HEK293T (cell line): ENCODE measurements at regions not wholly inside any gene's neighbourhood (a gene's known extent, or its start where the extent isn't known, plus 50 kb on each side); places are given as distances from the start of the nearest gene placed in this dataset.

Experiments used
- CTCF ChIA-PET: fragments of 350-600 bp; formaldehyde crosslinking; extraction: SDS; loops from one replicate; lab custom pipeline; 2021; ENCODE audit warnings: antibody characterized with exemption, inconsistent platforms; lab: Yijun Ruan, JAX
- POLR2A ChIA-PET: fragments of 350-600 bp; formaldehyde crosslinking; extraction: SDS; loops from one replicate; lab custom pipeline; 2020; ENCODE audit warnings: antibody characterized with exemption, inconsistent platforms; lab: Yijun Ruan, JAX
- DNase-seq: peaks from one replicate; pipeline ENCODE4 v3.0.0; 2012; ENCODE audit warnings: mixed read lengths; ENCODE audit errors: extremely low spot score
- ARNT ChIP-seq: fragments of 450-650 bp; IDR thresholded peaks from 2 replicates; pipeline ENCODE4 v1.6.1; 2017; ENCODE audit warnings: mild to moderate bottlenecking
- BHLHE40 ChIP-seq: fragments of 450-650 bp; IDR thresholded peaks from 2 replicates; pipeline ENCODE4 v1.6.1; 2016; ENCODE audit warnings: mild to moderate bottlenecking, moderate library complexity, borderline replicate concordance
- CTBP1 ChIP-seq: fragments of 450-650 bp; IDR thresholded peaks from 2 replicates; pipeline ENCODE4 v1.6.1; 2016; ENCODE audit warnings: borderline replicate concordance
- ELF4 ChIP-seq: fragments of 450-650 bp; IDR thresholded peaks from 2 replicates; pipeline ENCODE4 v1.6.1; 2017; ENCODE audit warnings: antibody characterized with exemption
- FOXA1 ChIP-seq: fragments of 450-650 bp; IDR thresholded peaks from 2 replicates; pipeline ENCODE4 v1.6.1; 2016; ENCODE audit warnings: mild to moderate bottlenecking
- FOXK2 ChIP-seq: fragments of 450-650 bp; IDR thresholded peaks from 2 replicates; pipeline ENCODE4 v1.6.1; 2016; ENCODE audit warnings: mild to moderate bottlenecking
- FOXM1 ChIP-seq: fragments of 450-650 bp; IDR thresholded peaks from 2 replicates; pipeline ENCODE4 v1.6.1; 2017; ENCODE audit warnings: mild to moderate bottlenecking, borderline replicate concordance
- HDGF ChIP-seq: fragments of 450-650 bp; IDR thresholded peaks from 2 replicates; pipeline ENCODE4 v1.6.1; 2017; ENCODE audit warnings: antibody characterized with exemption, borderline replicate concordance
- L3MBTL2 ChIP-seq: fragments of 450-650 bp; conservative IDR thresholded peaks from 2 replicates; pipeline ENCODE4 v1.6.1; 2016; ENCODE audit warnings: mild to moderate bottlenecking
- LEF1 ChIP-seq: fragments of 450-650 bp; IDR thresholded peaks from 2 replicates; pipeline ENCODE4 v1.6.1; 2017; ENCODE audit warnings: mild to moderate bottlenecking, borderline replicate concordance
- NFRKB ChIP-seq: fragments of 450-650 bp; IDR thresholded peaks from 2 replicates; pipeline ENCODE4 v1.6.1; 2016; ENCODE audit warnings: mild to moderate bottlenecking, moderate library complexity
- SP1 ChIP-seq: fragments of 450-650 bp; IDR thresholded peaks from 2 replicates; pipeline ENCODE4 v1.6.1; 2017
- SUZ12 ChIP-seq: fragments of 450-650 bp; IDR thresholded peaks from 2 replicates; pipeline ENCODE4 v1.6.1; 2016; ENCODE audit warnings: mild to moderate bottlenecking
- TARDBP ChIP-seq: fragments of 450-650 bp; IDR thresholded peaks from 2 replicates; pipeline ENCODE4 v1.6.1; 2016
- ZNF384 ChIP-seq: fragments of 450-650 bp; IDR thresholded peaks from 2 replicates; pipeline ENCODE4 v1.6.1; 2016
- TF ChIP-seq, protein P1 (sequence below): fragments of 450-650 bp; IDR thresholded peaks from 2 replicates; pipeline ENCODE4 v1.6.1; 2016

DNA sequence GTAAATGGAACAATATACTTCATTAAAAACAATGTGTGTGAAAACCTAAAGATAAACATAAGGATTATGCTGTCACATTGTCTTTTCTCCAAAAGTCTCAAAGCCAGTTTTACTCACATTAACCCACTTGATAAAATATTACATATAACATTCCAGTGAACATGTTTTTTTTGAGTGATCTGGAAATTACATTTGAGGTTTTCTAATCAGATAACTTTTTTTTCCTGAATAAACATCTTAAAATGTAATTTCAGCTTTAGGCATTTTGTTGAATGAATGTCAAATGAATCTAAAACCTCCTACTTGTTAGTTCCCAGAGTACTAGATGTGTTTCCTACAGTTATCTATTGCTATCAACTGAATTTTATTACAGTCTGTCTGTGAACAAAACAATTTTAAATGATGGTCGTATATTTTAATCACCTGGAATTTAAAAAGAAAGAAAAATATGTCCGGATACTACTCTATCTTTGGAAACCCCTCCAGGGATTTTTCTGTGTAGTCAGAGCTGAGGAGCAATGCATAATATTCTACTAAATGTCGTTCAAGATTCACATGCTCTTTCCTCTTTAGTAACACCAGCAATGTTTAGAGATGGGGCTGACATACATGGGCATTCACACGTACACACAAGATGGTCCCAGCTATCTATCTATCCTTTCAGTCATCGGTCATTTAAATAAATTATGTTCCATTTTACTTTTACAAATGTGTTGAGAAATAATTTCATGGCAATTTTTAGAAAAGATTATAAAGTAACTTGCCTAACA is 283.9 kb downstream of the KLF12 start:
- CTCF ChIA-PET = interaction anchor here (0.6 to 1.1 kb wide), 5 partner anchors 9 to 613 kb away, joined by 3 to 4 read pairs (median 3); no protein-coding TSS in a partner anchor
- POLR2A ChIA-PET = no interaction called here
- TF ChIP-seq BHLHE40 = no peak
- TF ChIP-seq, protein P1, sequence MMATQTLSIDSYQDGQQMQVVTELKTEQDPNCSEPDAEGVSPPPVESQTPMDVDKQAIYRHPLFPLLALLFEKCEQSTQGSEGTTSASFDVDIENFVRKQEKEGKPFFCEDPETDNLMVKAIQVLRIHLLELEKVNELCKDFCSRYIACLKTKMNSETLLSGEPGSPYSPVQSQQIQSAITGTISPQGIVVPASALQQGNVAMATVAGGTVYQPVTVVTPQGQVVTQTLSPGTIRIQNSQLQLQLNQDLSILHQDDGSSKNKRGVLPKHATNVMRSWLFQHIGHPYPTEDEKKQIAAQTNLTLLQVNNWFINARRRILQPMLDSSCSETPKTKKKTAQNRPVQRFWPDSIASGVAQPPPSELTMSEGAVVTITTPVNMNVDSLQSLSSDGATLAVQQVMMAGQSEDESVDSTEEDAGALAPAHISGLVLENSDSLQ = peak; percentile 30; the same call in 1 of the 2 replicates
- no peak for DNase-seq

DNA sequence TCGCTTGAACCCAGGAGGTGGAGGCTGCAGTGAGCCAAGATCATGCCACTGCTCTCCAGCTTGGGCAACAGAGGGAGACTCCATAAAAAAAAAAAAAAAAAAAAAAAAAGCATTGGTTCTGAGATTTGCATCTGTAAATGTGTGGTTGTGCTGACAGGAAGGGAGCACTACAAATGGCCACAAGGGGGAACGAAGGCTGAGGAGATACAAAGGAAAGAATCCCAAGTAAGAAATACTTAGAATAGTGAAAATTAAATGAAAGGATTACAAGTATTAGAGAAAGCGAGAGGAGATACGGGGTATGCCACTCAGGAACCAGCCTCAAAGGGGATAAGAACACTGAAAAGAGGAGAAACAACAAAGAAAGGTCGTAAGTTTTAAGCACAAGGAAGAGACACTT is 284.9 kb downstream of the KLF12 start:
- CTCF ChIA-PET = interaction anchor here (0.7 to 1.8 kb wide), 6 partner anchors 13 to 442 kb away, joined by 3 to 13 read pairs (median 6); no protein-coding TSS in a partner anchor
- peak; percentile 66 for DNase-seq
- TF ChIP-seq, protein P1 = 0 out of 2 replicates have a peak, but pooled peaks have one; percentile 2
- peak; percentile 97 for TF ChIP-seq ZNF384
- TF ChIP-seq ARNT = no peak
- POLR2A ChIA-PET = no interaction called here

DNA sequence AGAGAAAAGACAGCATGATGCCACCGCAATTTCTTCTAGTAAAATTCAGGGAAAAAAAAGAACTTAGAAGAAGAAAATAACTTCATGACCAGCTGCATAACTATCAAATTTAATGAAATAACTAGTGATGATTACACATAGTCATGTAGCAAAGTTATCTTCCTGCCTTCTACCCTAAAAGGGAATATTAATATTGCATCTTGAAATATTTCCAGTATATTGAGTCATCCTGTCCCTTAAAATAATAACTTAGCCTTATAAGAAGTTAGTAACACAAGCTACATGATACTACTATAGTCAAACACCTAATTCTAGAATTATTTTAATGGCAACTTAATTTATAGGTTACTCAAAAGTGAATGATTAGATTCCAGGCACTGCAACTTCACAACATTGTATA is 289.2 kb downstream of the KLF12 start:
- ChIA-PET CTCF (no interaction called here), POLR2A (no interaction called here)
- TF ChIP-seq FOXK2 = no peak
- no peak for TF ChIP-seq CTBP1
- TF ChIP-seq NFRKB = no peak
- no peak for DNase-seq

DNA sequence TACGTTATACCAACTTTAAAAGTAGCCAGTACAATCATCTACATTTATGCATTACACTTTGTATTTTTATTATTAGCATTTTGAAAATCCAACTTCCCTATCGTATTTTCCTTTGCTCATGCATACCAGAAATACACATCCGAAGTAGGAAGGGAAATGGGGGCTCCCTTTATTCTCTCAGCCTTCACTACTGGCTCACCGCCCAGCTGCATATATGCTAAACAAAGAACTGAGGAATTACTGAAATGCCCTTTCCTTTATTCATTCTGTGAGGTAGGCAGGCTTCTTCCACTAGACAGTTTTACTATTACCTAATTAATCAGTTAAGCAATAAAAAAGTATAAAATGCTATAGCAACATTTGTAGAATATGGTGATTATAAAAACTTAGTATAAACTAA is 291.6 kb downstream of the KLF12 start:
- DNase-seq = no peak
- ChIA-PET CTCF (interaction anchor here (1.1 kb wide), 1 partner anchor 1377 kb away, joined by 5 read pairs; no protein-coding TSS in a partner anchor), POLR2A (no interaction called here)
- TF ChIP-seq SUZ12 = no peak
- no peak for TF ChIP-seq BHLHE40
- TF ChIP-seq ELF4 = no peak

DNA sequence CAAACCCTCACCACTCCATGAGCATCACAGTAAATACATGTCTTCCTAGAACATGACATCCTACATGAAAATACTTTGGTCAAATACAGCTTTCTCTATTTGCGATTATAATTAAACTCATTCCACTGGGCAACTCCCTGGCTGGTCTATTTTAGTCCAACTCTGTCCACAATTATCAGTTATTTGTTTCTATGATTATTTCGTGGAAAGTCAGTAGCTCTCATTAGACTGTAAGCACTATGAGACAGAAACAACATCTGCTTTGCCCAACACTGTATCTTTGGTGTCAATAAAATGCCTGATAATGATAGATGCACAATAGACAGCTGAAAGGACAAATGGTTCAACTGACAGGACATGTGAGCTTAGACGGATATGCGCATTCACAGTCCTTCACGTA is 292.0 kb downstream of the KLF12 start:
- no peak for TF ChIP-seq L3MBTL2
- TF ChIP-seq ARNT = no peak
- TF ChIP-seq FOXA1 = no peak
- TF ChIP-seq ZNF384 = no peak
- TF ChIP-seq, protein P1 = no peak
- TF ChIP-seq NFRKB = no peak
- no peak for TF ChIP-seq BHLHE40
- TF ChIP-seq ELF4 = no peak
- TF ChIP-seq SUZ12 = no peak
- TF ChIP-seq CTBP1 = no peak
- no peak for TF ChIP-seq SP1
- TF ChIP-seq FOXM1 = no peak
- TF ChIP-seq LEF1 = no peak
- TF ChIP-seq TARDBP = no peak
- no peak for TF ChIP-seq FOXK2
- no peak for TF ChIP-seq HDGF
- ChIA-PET POLR2A (no interaction called here), CTCF (interaction anchor here (1.1 to 1.6 kb wide), 2 partner anchors 8 to 1378 kb away, joined by 3 to 5 read pairs; no protein-coding TSS in a partner anchor)
- no peak for DNase-seq

DNA sequence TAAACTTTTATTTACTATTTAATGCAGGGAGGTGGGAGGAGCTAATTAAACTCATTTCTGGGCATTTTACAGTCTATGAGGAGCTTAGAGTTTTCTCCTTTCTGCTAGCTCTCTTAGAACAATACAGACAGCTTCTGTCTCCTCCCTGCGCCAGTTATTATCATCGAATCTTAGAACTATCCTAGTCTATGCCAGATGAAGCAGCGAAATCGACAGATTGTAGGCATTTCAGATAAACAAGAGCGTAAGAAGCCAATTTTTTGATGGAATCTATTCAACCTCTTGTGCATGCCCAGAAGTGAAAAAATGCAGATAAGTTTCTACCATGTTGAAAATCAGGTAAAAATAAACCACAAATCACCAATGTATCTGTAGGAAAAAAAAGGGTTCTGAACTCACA is 297.1 kb downstream of the KLF12 start:
- TF ChIP-seq ARNT (no peak), FOXK2 (no peak), L3MBTL2 (no peak), LEF1 (no peak), SUZ12 (no peak), BHLHE40 (no peak), FOXM1 (no peak), FOXA1 (no peak), ZNF384 (no peak), TARDBP (no peak), ELF4 (no peak), SP1 (no peak), HDGF (no peak), NFRKB (no peak), CTBP1 (no peak)
- TF ChIP-seq, protein P1 = no peak
- ChIA-PET CTCF (interaction anchor here (2.0 kb wide), 1 partner anchor 12 kb away, joined by 10 read pairs; no protein-coding TSS in a partner anchor), POLR2A (interaction anchor here (0.8 kb wide), 1 partner anchor 298 kb away, joined by 3 read pairs; no protein-coding TSS in a partner anchor)
- no peak for DNase-seq
